HepG2 (cell line): ENCODE measurements at regions not wholly inside any gene's neighbourhood (a gene's known extent, or its start where the extent isn't known, plus 50 kb on each side); places are given as distances from the start of the nearest gene placed in this dataset.

ENCODE experiments used
- ATAC-seq: fragments of 200-7000 bp; cut with Tn5 transposase; 3 replicates; pipeline ENCODE4 v1.9.1; 2020; ENCODE audit warnings: mild to moderate bottlenecking, moderate library complexity
- BruUV-seq: library from RNA; stranded (reverse); fragments of 400-500 nt; replicated peaks from 2 replicates; lab custom pipeline; 2021; lab: Mats Ljungman, UMichigan
- CTCF ChIA-PET: fragments of 300-600 bp; formaldehyde crosslinking; extraction: SDS; loops from one replicate; lab custom pipeline; 2021; ENCODE audit warnings: low total read pairs, inconsistent platforms, low intra/inter-chr PET ratio; lab: Yijun Ruan, JAX
- POLR2A ChIA-PET: fragments of 350-600 bp; sonication (Branson Sonifier 250); formaldehyde crosslinking; loops from one replicate; lab custom pipeline; 2020; ENCODE audit warnings: antibody characterized with exemption, inconsistent platforms; lab: Yijun Ruan, JAX
- DNase-seq: peaks from one replicate; pipeline ENCODE4 v3.0.0-alpha.2; 2015; ENCODE audit warnings: low spot score
- FAIRE-seq: peaks from 3 replicates; lab custom pipeline; 2011; peaks lifted over from hg19 to GRCh38; lab: Jason Lieb, UNC
- H2AFZ ChIP-seq: one replicate; pipeline ENCODE4 v1.6.1; 2011; ENCODE audit warnings: low read length, inconsistent platforms
- H3K27ac ChIP-seq: fragments of 300-600 bp; 3 replicates; pipeline ENCODE4 v1.8.0; 2011; ENCODE audit warnings: mixed run types, mild to moderate bottlenecking, mixed read lengths, low read length, inconsistent platforms; ENCODE audit not compliant: insufficient read depth; ENCODE audit errors: extremely low read length
- H3K27me3 ChIP-seq, 2 experiments: fragments of 200-600 bp in 1 of 2; 2 replicates in 1 of 2; 3 replicates in 1 of 2; pipeline versions ENCODE4 v1.6.0 to v1.8.0; 2011; ENCODE audit warnings: low read length in 2 of 2, mild to moderate bottlenecking in 2 of 2, moderate library complexity in 2 of 2, inconsistent platforms in 1 of 2; ENCODE audit not compliant: insufficient read depth in 2 of 2, control insufficient read depth in 1 of 2
- H3K36me3 ChIP-seq, 2 experiments: fragments of 200-600 bp in 1 of 2; replicated peaks in 1 of 2; 2 replicates in 1 of 2; 3 replicates in 1 of 2; pipeline versions ENCODE4 v1.5.1 to v1.8.0; 2011; ENCODE audit warnings: low read length in 2 of 2, inconsistent platforms in 1 of 2; ENCODE audit not compliant: insufficient read depth in 2 of 2, control insufficient read depth in 1 of 2
- H3K4me1 ChIP-seq: 2 replicates; pipeline ENCODE4 v1.5.1; 2012; ENCODE audit warnings: low read length, inconsistent platforms; ENCODE audit not compliant: insufficient read depth
- H3K4me2 ChIP-seq: 2 replicates; pipeline ENCODE4 v1.6.0; 2011; ENCODE audit warnings: low read depth, low read length, inconsistent platforms
- H3K4me3 ChIP-seq, 3 experiments: fragments of 200-600 bp in 1 of 3; sonication (generic), shearing (Covaris generic) in 1 of 3; replicated peaks in 1 of 3; 2 replicates each; pipeline ENCODE4 v1.5.1; 2011 to 2016; ENCODE audit warnings: low read length in 3 of 3, inconsistent platforms in 2 of 3, low read depth in 2 of 3, mild to moderate bottlenecking in 2 of 3, control low read depth in 1 of 3, mixed read lengths in 1 of 3; ENCODE audit not compliant: insufficient read depth in 1 of 3
- H3K79me2 ChIP-seq: one replicate; pipeline ENCODE4 v1.6.1; 2011; ENCODE audit warnings: low read length, inconsistent platforms; ENCODE audit not compliant: insufficient read depth
- H3K9ac ChIP-seq: 2 replicates; pipeline ENCODE4 v1.6.0; 2011; ENCODE audit warnings: mild to moderate bottlenecking, low read depth, low read length, inconsistent platforms; ENCODE audit not compliant: insufficient read depth
- H3K9me3 ChIP-seq: 2 replicates; pipeline ENCODE4 v1.5.1; 2012; ENCODE audit warnings: mild to moderate bottlenecking, low read length
- H4K20me1 ChIP-seq: 2 replicates; pipeline ENCODE4 v1.6.0; 2011; ENCODE audit warnings: inconsistent platforms, mild to moderate bottlenecking, low read length, moderate library complexity; ENCODE audit not compliant: insufficient read depth
- CREB3 ChIP-seq: sonication (generic); formaldehyde crosslinking; IDR thresholded peaks from 2 replicates; pipeline ENCODE4 v1.5.0; 2020; ENCODE audit warnings: missing genetic modification reagents
- HCFC1 ChIP-seq: fragments of 150-350 bp; IDR thresholded peaks from 2 replicates; pipeline ENCODE4 v1.6.1; 2014; ENCODE audit warnings: low read depth, low read length
- HMGXB4 ChIP-seq, 2 experiments: sonication (generic) in 1 of 2; formaldehyde crosslinking in 1 of 2; IDR thresholded peaks; 2 replicates each; pipeline versions ENCODE4 v1.4.0 to v1.6.1; 2018 to 2020; ENCODE audit warnings: missing genetic modification reagents in 2 of 2, borderline replicate concordance in 1 of 2, low read depth in 1 of 2, mild to moderate bottlenecking in 1 of 2, missing biosample characterization in 1 of 2
- MAF1 ChIP-seq: sonication (generic); formaldehyde crosslinking; IDR thresholded peaks from 2 replicates; pipeline ENCODE4 v1.5.0; 2020; ENCODE audit warnings: missing genetic modification reagents, borderline replicate concordance
- MIER3 ChIP-seq: IDR thresholded peaks from 2 replicates; pipeline ENCODE4 v1.6.1; 2016; ENCODE audit warnings: missing compliant biosample characterization, borderline replicate concordance
- MNT ChIP-seq: fragments of 450-650 bp; IDR thresholded peaks from 2 replicates; pipeline ENCODE4 v1.6.1; 2016
- SP5 ChIP-seq: IDR thresholded peaks from 2 replicates; pipeline ENCODE4 v1.6.1; 2016; ENCODE audit warnings: low read depth, borderline replicate concordance
- ZNF556 ChIP-seq: sonication (generic); formaldehyde crosslinking; IDR thresholded peaks from 2 replicates; pipeline ENCODE4 v1.4.0; 2020; ENCODE audit warnings: mild to moderate bottlenecking, missing genetic modification reagents, borderline replicate concordance
- ZNF557 ChIP-seq: sonication (generic); formaldehyde crosslinking; IDR thresholded peaks from 2 replicates; pipeline ENCODE4 v1.4.0; 2020; ENCODE audit warnings: missing genetic modification reagents
- ZNF577 ChIP-seq: sonication (generic); formaldehyde crosslinking; IDR thresholded peaks from 2 replicates; pipeline ENCODE4 v1.4.0; 2020; ENCODE audit warnings: mild to moderate bottlenecking, low read depth, missing genetic modification reagents, borderline replicate concordance
- ZSCAN12 ChIP-seq: sonication (generic); formaldehyde crosslinking; IDR thresholded peaks from 2 replicates; pipeline ENCODE4 v1.9.0; 2021; ENCODE audit warnings: mild to moderate bottlenecking, missing genetic modification reagents
- ZZZ3 ChIP-seq: sonication (generic); formaldehyde crosslinking; IDR thresholded peaks from 2 replicates; pipeline ENCODE4 v1.4.0; 2020; ENCODE audit warnings: missing genetic modification reagents, mild to moderate bottlenecking, borderline replicate concordance
- WGBS: methylation state at CpG from one replicate; pipeline ENCODE4 v1.1.6; 2017; ENCODE audit warnings: low lambda C conversion rate; 5-methylcytosine and 5-hydroxymethylcytosine counted together
- in situ Hi-C: cut with HindIII; loops from 2 replicates; pipeline ENCODE4 v1.10.0; 2017; ENCODE audit warnings: low pct_unique_long_range_greater_than_20kb; ENCODE audit not compliant: extremely low pct_ligation_motif_present
- intact Hi-C: fragments of 100-400 bp; cut with micrococcal nuclease; formaldehyde crosslinking; loops from one replicate; pipeline ENCODE4 v1.10.0; 2022; ENCODE audit not compliant: unreplicated experiment

GRCh38 chr3:107110596-107111305 lies 266.5 kb upstream of the CCDC54 start (continued):
- TF ChIP-seq ZNF556, result no peak
- no peak for TF ChIP-seq MNT
- TF ChIP-seq MIER3 (CRISPR knock-in tag), result no peak
- TF ChIP-seq ZZZ3 (CRISPR knock-in tag), result no peak

- no peaks in the 10 kb centered on the region for H3K9me3 ChIP-seq
- BruUV-seq, result no TSS peak
- no peak overlapping the region for H3K27ac ChIP-seq
- H3K9ac ChIP-seq, result no peak overlapping the region
- in situ Hi-C loops (no loop called here), intact Hi-C loops (no loop called here)
- H4K20me1 ChIP-seq, result no peaks in the 10 kb centered on the region
- H2AFZ ChIP-seq, result no peak overlapping the region
- no peak overlapping the region for H3K4me2 ChIP-seq
- no peak for DNase-seq
- CTCF ChIA-PET, result no interaction called here
- POLR2A ChIA-PET, result no interaction called here
- FAIRE-seq, result no peak
- no peak overlapping the region for H3K4me3 ChIP-seq
- 0% methylated on average over 2 of the region's 2 CpGs for WGBS
- ATAC-seq, result no peak
- H3K36me3 ChIP-seq, result no peaks in the 10 kb centered on the region
- no peak for TF ChIP-seq HMGXB4 (CRISPR knock-in tag; IDR thresholded peaks at IDR 0.05; ENCODE audit: borderline replicate concordance in 1 of 2, low read depth in 1 of 2)
- no peak for TF ChIP-seq ZNF577 (CRISPR knock-in tag)
- no peak for TF ChIP-seq ZNF557 (CRISPR knock-in tag)
- no peak for TF ChIP-seq HCFC1
- TF ChIP-seq ZSCAN12 (CRISPR knock-in tag), result no peak
- no peak for TF ChIP-seq CREB3 (CRISPR knock-in tag)
- no peak for TF ChIP-seq MAF1 (CRISPR knock-in tag)
- no peak for TF ChIP-seq SP5 (CRISPR knock-in tag)
- no peaks in the 10 kb centered on the region for H3K79me2 ChIP-seq
- no peaks in the 10 kb centered on the region for H3K4me1 ChIP-seq
- no peaks in the 10 kb centered on the region for H3K27me3 ChIP-seq
Observed at GRCh38 chr3:107111872-107112271, 265.4 kb upstream of the CCDC54 start.
